Mesenchymal stem cell (in vitro differentiated cells and primary cell): ENCODE measurements at regions not wholly inside any gene's neighbourhood (a gene's known extent, or its start where the extent isn't known, plus 50 kb on each side); places are given as distances from the start of the nearest gene placed in this dataset.

ENCODE experiments used
- DNase-seq: peaks from one replicate; pipeline ENCODE4 v3.0.0-alpha.2; 2013
- H2AFZ ChIP-seq: one replicate; pipeline ENCODE4 v1.6.1; 2013; ENCODE audit warnings: low read depth, mild to moderate bottlenecking, control low read depth, inconsistent platforms, low read length, moderate library complexity
- H2AK5ac ChIP-seq: 2 replicates; pipeline ENCODE4 v1.6.1; 2013; ENCODE audit warnings: low read length, moderate library complexity, mild to moderate bottlenecking, inconsistent platforms; ENCODE audit not compliant: severe bottlenecking
- H2BK120ac ChIP-seq: one replicate; pipeline ENCODE4 v1.6.1; 2013; ENCODE audit warnings: low read depth, mild to moderate bottlenecking, inconsistent platforms, low read length, moderate library complexity
- H2BK12ac ChIP-seq, 2 experiments: one replicate each; pipeline ENCODE4 v1.6.1; 2013; ENCODE audit warnings: inconsistent platforms in 2 of 2, low read length in 2 of 2, mild to moderate bottlenecking in 2 of 2, moderate library complexity in 2 of 2, control low read depth in 1 of 2
- H2BK15ac ChIP-seq: one replicate; pipeline ENCODE4 v1.6.1; 2013; ENCODE audit warnings: mild to moderate bottlenecking, low read depth, inconsistent platforms; ENCODE audit not compliant: poor library complexity, severe bottlenecking
- H2BK5ac ChIP-seq: 2 replicates; pipeline ENCODE4 v1.6.1; 2013; ENCODE audit warnings: low read depth, mild to moderate bottlenecking, low read length, control low read depth, inconsistent platforms; ENCODE audit not compliant: poor library complexity, severe bottlenecking
- H3K14ac ChIP-seq, 2 experiments: one replicate each; pipeline ENCODE4 v1.6.1; 2013; ENCODE audit warnings: inconsistent platforms in 2 of 2, low read length in 2 of 2, control low read depth in 1 of 2, mild to moderate bottlenecking in 1 of 2, moderate library complexity in 1 of 2
- H3K18ac ChIP-seq, 2 experiments: one replicate each; pipeline ENCODE4 v1.6.1; 2013; ENCODE audit warnings: inconsistent platforms in 2 of 2, low read length in 2 of 2, control low read depth in 1 of 2, low read depth in 1 of 2, mild to moderate bottlenecking in 1 of 2
- H3K23ac ChIP-seq, 2 experiments: one replicate each; pipeline ENCODE4 v1.6.1; 2013; ENCODE audit warnings: inconsistent platforms in 2 of 2, low read length in 2 of 2, mild to moderate bottlenecking in 2 of 2, moderate library complexity in 2 of 2, control low read depth in 1 of 2
- H3K27ac ChIP-seq: 2 replicates; pipeline ENCODE4 v1.5.1; 2013; ENCODE audit warnings: mild to moderate bottlenecking, moderate library complexity, low read length, control low read depth, inconsistent platforms; ENCODE audit not compliant: poor library complexity, severe bottlenecking
- H3K27me3 ChIP-seq, 2 experiments: 2 replicates each; pipeline versions ENCODE4 v1.6.1 to v1.7.0; 2013; ENCODE audit warnings: low read length in 2 of 2, mild to moderate bottlenecking in 2 of 2, moderate library complexity in 2 of 2, control low read depth in 1 of 2, inconsistent platforms in 1 of 2; ENCODE audit not compliant: control insufficient read depth in 1 of 2, insufficient read depth in 1 of 2
- H3K36me3 ChIP-seq, 2 experiments: 2 replicates each; pipeline versions ENCODE4 v1.6.1 to v1.7.0; 2013; ENCODE audit warnings: low read length in 2 of 2, control low read depth in 1 of 2, inconsistent platforms in 1 of 2, low read depth in 1 of 2, mild to moderate bottlenecking in 1 of 2; ENCODE audit not compliant: insufficient read depth in 2 of 2, control insufficient read depth in 1 of 2
- H3K4ac ChIP-seq, 2 experiments: one replicate each; pipeline ENCODE4 v1.6.1; 2013; ENCODE audit warnings: inconsistent platforms in 2 of 2, low read length in 2 of 2, mild to moderate bottlenecking in 2 of 2, moderate library complexity in 2 of 2, control low read depth in 1 of 2, low read depth in 1 of 2
- H3K4me1 ChIP-seq: 2 replicates; pipeline ENCODE4 v1.6.1; 2013; ENCODE audit warnings: low read depth, low read length, control low read depth; ENCODE audit not compliant: control insufficient read depth, insufficient read depth
- H3K4me2 ChIP-seq: 2 replicates; pipeline ENCODE4 v1.6.1; 2013; ENCODE audit warnings: low read length, mild to moderate bottlenecking, inconsistent platforms; ENCODE audit not compliant: poor library complexity, severe bottlenecking
- H3K4me3 ChIP-seq, 2 experiments: 2 replicates each; pipeline versions ENCODE4 v1.5.1 to v1.7.0; 2013; ENCODE audit warnings: low read length in 2 of 2, mild to moderate bottlenecking in 2 of 2, control low read depth in 1 of 2, low read depth in 1 of 2; ENCODE audit not compliant: insufficient read depth in 1 of 2
- H3K79me1 ChIP-seq: replicated peaks from 2 replicates; pipeline ENCODE4 v1.6.1; 2013; ENCODE audit warnings: mild to moderate bottlenecking, control low read depth, low read length, inconsistent platforms; ENCODE audit not compliant: poor library complexity, severe bottlenecking
- H3K9ac ChIP-seq: 2 replicates; pipeline ENCODE4 v1.7.0; 2013; ENCODE audit warnings: mild to moderate bottlenecking, low read length, moderate library complexity
- H3K9me3 ChIP-seq: 2 replicates; pipeline ENCODE4 v1.7.0; 2013; ENCODE audit warnings: mild to moderate bottlenecking, low read length; ENCODE audit not compliant: control insufficient read depth
- H4K8ac ChIP-seq: one replicate; pipeline ENCODE4 v1.6.1; 2013; ENCODE audit warnings: inconsistent platforms, mild to moderate bottlenecking, low read length, moderate library complexity
- H4K91ac ChIP-seq: one replicate; pipeline ENCODE4 v1.6.1; 2013; ENCODE audit warnings: mild to moderate bottlenecking, low read length, inconsistent platforms
- WGBS: methylation state at CpG from one replicate; pipeline ENCODE4 v1.1.7; 2013; ENCODE audit warnings: mixed read lengths; 5-methylcytosine and 5-hydroxymethylcytosine counted together

- Histone ChIP-seq H2BK12ac (no peak overlapping the region), H3K27ac (no peak overlapping the region), H2BK15ac (no peak overlapping the region), H2BK120ac (no peak overlapping the region), H2BK5ac (no peak overlapping the region), H3K4ac (no peak overlapping the region), H3K23ac (no peak overlapping the region), H2AFZ (no peak overlapping the region), H3K18ac (no peak overlapping the region), H3K36me3 (peaks cover 6 to 37% of the 10 kb centered on the region in 2 experiments), H3K9me3 (no peaks in the 10 kb centered on the region), H3K79me1 (peaks cover 14% of the 10 kb centered on the region), H3K4me3 (no peak overlapping the region), H2AK5ac (no peak overlapping the region), H3K27me3 (no peaks in the 10 kb centered on the region), H4K91ac (no peak overlapping the region), H4K8ac (no peak overlapping the region), H3K9ac (no peak overlapping the region), H3K14ac (no peak overlapping the region), H3K4me2 (no peak overlapping the region), H3K4me1 (peaks cover 5% of the 10 kb centered on the region)
- WGBS, result 97% methylated on average over 1 of the region's 3 CpGs
- DNase-seq, result no peak
These were observed 162.3 kb downstream of the HAUS1 start for GRCh38 chr18:46266473-46266872.

- H3K36me3 ChIP-seq, result peaks cover 6 to 25% of the 10 kb centered on the region in 2 experiments
- H2BK15ac ChIP-seq, result no peak overlapping the region
- no peak overlapping the region for H2BK5ac ChIP-seq
- no peaks in the 10 kb centered on the region for H3K27me3 ChIP-seq
- H3K23ac ChIP-seq, result no peak overlapping the region
- no peak overlapping the region for H2BK120ac ChIP-seq
- H3K4me2 ChIP-seq, result no peak overlapping the region
- H2AK5ac ChIP-seq, result no peak overlapping the region
- peaks cover 5% of the 10 kb centered on the region for H3K4me1 ChIP-seq
- whole genome bisulfite sequencing, result 65% methylated on average over 2 of the region's 2 CpGs
- no peaks in the 10 kb centered on the region for H3K9me3 ChIP-seq
- no peak overlapping the region for H3K4ac ChIP-seq
- H4K91ac ChIP-seq, result no peak overlapping the region
- H2AFZ ChIP-seq, result no peak overlapping the region
- no peak overlapping the region for H2BK12ac ChIP-seq
- DNase-seq, result no peak
- no peak overlapping the region for H3K9ac ChIP-seq
- no peak overlapping the region for H3K4me3 ChIP-seq
- no peak overlapping the region for H3K14ac ChIP-seq
- no peak overlapping the region for H3K27ac ChIP-seq
- H3K18ac ChIP-seq, result no peak overlapping the region
- peaks cover 17% of the 10 kb centered on the region for H3K79me1 ChIP-seq
- H4K8ac ChIP-seq, result no peak overlapping the region
These were observed 164.5 kb downstream of the HAUS1 start for GRCh38 chr18:46268671-46269070.

- Histone ChIP-seq H3K23ac (no peak overlapping the region), H3K4ac (no peak overlapping the region), H3K79me1 (peaks cover 21% of the 10 kb centered on the region), H2BK12ac (no peak overlapping the region), H2BK5ac (no peak overlapping the region), H2BK120ac (no peak overlapping the region), H3K27ac (no peak overlapping the region), H4K8ac (no peak overlapping the region), H3K4me3 (no peak overlapping the region), H4K91ac (no peak overlapping the region), H3K18ac (no peak overlapping the region), H3K14ac (no peak overlapping the region), H3K4me1 (peaks cover 8% of the 10 kb centered on the region), H2AK5ac (no peak overlapping the region), H2BK15ac (no peak overlapping the region), H3K9me3 (no peaks in the 10 kb centered on the region), H3K27me3 (no peaks in the 10 kb centered on the region), H3K36me3 (peaks cover 6 to 19% of the 10 kb centered on the region in 2 experiments), H2AFZ (no peak overlapping the region), H3K9ac (no peak overlapping the region), H3K4me2 (no peak overlapping the region)
- no CpG with 5 or more reads among the region's 1 CpG for WGBS
- DNase-seq, result no peak
These were observed 165.1 kb downstream of the HAUS1 start for GRCh38 chr18:46269275-46269674.

- H2BK120ac ChIP-seq, result no peak overlapping the region
- no peaks in the 10 kb centered on the region for H3K9me3 ChIP-seq
- DNase-seq, result no peak
- WGBS, result 88% methylated on average over 1 of the region's 2 CpGs
- no peak overlapping the region for H3K23ac ChIP-seq
- no peak overlapping the region for H2AFZ ChIP-seq
- no peak overlapping the region for H3K4ac ChIP-seq
- H3K4me3 ChIP-seq, result no peak overlapping the region
- H2BK15ac ChIP-seq, result no peak overlapping the region
- H2BK5ac ChIP-seq, result no peak overlapping the region
- H3K14ac ChIP-seq, result no peak overlapping the region
- no peak overlapping the region for H2AK5ac ChIP-seq
- H2BK12ac ChIP-seq, result no peak overlapping the region
- H3K36me3 ChIP-seq, result peaks cover 4 to 6% of the 10 kb centered on the region in 2 experiments
- no peak overlapping the region for H3K9ac ChIP-seq
- H3K27ac ChIP-seq, result no peak overlapping the region
- H4K91ac ChIP-seq, result no peak overlapping the region
- no peak overlapping the region for H4K8ac ChIP-seq
- H3K18ac ChIP-seq, result no peak overlapping the region
- no peaks in the 10 kb centered on the region for H3K27me3 ChIP-seq
- no peak overlapping the region for H3K4me2 ChIP-seq
- H3K79me1 ChIP-seq, result peaks cover 24% of the 10 kb centered on the region
- peaks cover 6% of the 10 kb centered on the region for H3K4me1 ChIP-seq
These were observed 167.3 kb downstream of the HAUS1 start for GRCh38 chr18:46271488-46271887.
